Esophagus muscularis mucosa (tissue), 4 donors: ENCODE measurements at regions not wholly inside any gene's neighbourhood (a gene's known extent, or its start where the extent isn't known, plus 50 kb on each side); places are given as distances from the start of the nearest gene placed in this dataset.

Experiments
- DNase-seq: peaks from one replicate; pipeline ENCODE4 v3.0.0-alpha.2; 2017; ENCODE audit errors: extremely low spot score
- H3K27ac ChIP-seq, 4 donors: fragments of 200-600 bp; sonication (generic); replicated peaks in 1 of 4; 1 replicate in 3 of 4; 2 replicates in 1 of 4; pipeline ENCODE4 v1.5.1; 2016 to 2019; ENCODE audit warnings: mild to moderate bottlenecking in 1 of 4
- H3K27me3 ChIP-seq, 4 donors: fragments of 200-600 bp; sonication (generic); one replicate each; pipeline versions ENCODE4 v1.5.1 to v1.6.0; 2016 to 2019
- H3K36me3 ChIP-seq, 4 donors: fragments of 200-600 bp; sonication (generic); one replicate each; pipeline ENCODE4 v1.5.1; 2016 to 2019
- H3K4me1 ChIP-seq, 4 donors: fragments of 200-600 bp; sonication (generic); one replicate each; pipeline ENCODE4 v1.5.1; 2016 to 2019
- H3K4me3 ChIP-seq, 4 donors: fragments of 200-600 bp; sonication (generic); 1 replicate in 2 of 4; 2 replicates in 2 of 4; pipeline ENCODE4 v1.5.1; 2016 to 2019; ENCODE audit warnings: mild to moderate bottlenecking in 4 of 4, moderate library complexity in 1 of 4
- H3K9me3 ChIP-seq, 4 donors: fragments of 200-600 bp; sonication (generic); 1 replicate in 3 of 4; 2 replicates in 1 of 4; pipeline ENCODE4 v1.5.1; 2016 to 2019
- CTCF ChIP-seq, 3 experiments: fragments of 200-600 bp in 2 of 3; fragments of 450-650 bp in 1 of 3; sonication (generic) in 2 of 3; IDR thresholded peaks; one replicate each; pipeline ENCODE4 v1.5.1; 2017 to 2019; ENCODE audit warnings: antibody characterized with exemption in 3 of 3, mild to moderate bottlenecking in 2 of 3, moderate library complexity in 1 of 3
- EP300 ChIP-seq: sonication (generic); formaldehyde crosslinking; IDR thresholded peaks from one replicate; pipeline ENCODE4 v1.6.1; 2017; ENCODE audit warnings: antibody characterized with exemption
- POLR2A ChIP-seq: fragments of 450-650 bp; IDR thresholded peaks from one replicate; pipeline ENCODE4 v1.6.1; 2017; ENCODE audit warnings: antibody characterized with exemption, moderate library complexity, mild to moderate bottlenecking, low read depth
- POLR2AphosphoS5 ChIP-seq, 2 donors: sonication (generic); formaldehyde crosslinking; IDR thresholded peaks; one replicate each; pipeline ENCODE4 v1.6.1; 2017; ENCODE audit warnings: antibody characterized with exemption in 2 of 2
- WGBS: methylation state at CpG from one replicate; pipeline ENCODE4 v1.1.5; 2018; 5-methylcytosine and 5-hydroxymethylcytosine counted together
- intact Hi-C: fragments of 100-400 bp; cut with DNase I; formaldehyde crosslinking; loops from one replicate; pipeline ENCODE4 v1.15.1; 2023

- Histone ChIP-seq H3K27ac (no peak overlapping the region), H3K27me3 (no peaks in the 10 kb centered on the region), H3K9me3 (peaks cover 0 to 20% (median 6%) of the 10 kb centered on the region in 4 donors), H3K4me1 (no peaks in the 10 kb centered on the region), H3K36me3 (no peaks in the 10 kb centered on the region), H3K4me3 (no peak overlapping the region)
- 82% methylated on average over 2 of the region's 2 CpGs for WGBS
- DNase-seq, result no peak
- no peak for TF ChIP-seq CTCF (IDR thresholded peaks at IDR 0.05)
- TF ChIP-seq POLR2AphosphoS5 (IDR thresholded peaks at IDR 0.05), result no peak
- no peak for TF ChIP-seq EP300
- TF ChIP-seq POLR2A, result no peak
- intact Hi-C loops, result no loop called here
Observed at GRCh38 chr19:28537079-28537478, 675.9 kb downstream of the UQCRFS1 start.

- no peaks in the 10 kb centered on the region for H3K4me1 ChIP-seq
- H3K27ac ChIP-seq, result no peak overlapping the region
- H3K9me3 ChIP-seq, result peaks cover 0 to 20% (median 6%) of the 10 kb centered on the region in 4 donors
- H3K4me3 ChIP-seq, result no peak overlapping the region
- no peaks in the 10 kb centered on the region for H3K36me3 ChIP-seq
- H3K27me3 ChIP-seq, result no peaks in the 10 kb centered on the region
- DNase-seq, result no peak
- WGBS, result 56% methylated on average over 1 of the region's 1 CpG
- TF ChIP-seq POLR2A (no peak), EP300 (no peak), POLR2AphosphoS5 (IDR thresholded peaks at IDR 0.05) (no peak), CTCF (IDR thresholded peaks at IDR 0.05) (no peak)
- intact Hi-C loops, result no loop called here
Observed at GRCh38 chr19:28535352-28535775, 677.6 kb downstream of the UQCRFS1 start.

GRCh38 chr19:28534766-28535351 is 678.1 kb downstream of the UQCRFS1 start:
- no peak for DNase-seq
- no peak overlapping the region for H3K4me3 ChIP-seq
- intact Hi-C loops, result no loop called here
- no peaks in the 10 kb centered on the region for H3K4me1 ChIP-seq
- WGBS, result 72% methylated on average over 3 of the region's 3 CpGs
- no peaks in the 10 kb centered on the region for H3K36me3 ChIP-seq
- H3K27ac ChIP-seq, result no peak overlapping the region
- no peaks in the 10 kb centered on the region for H3K27me3 ChIP-seq
- peaks cover 0 to 20% (median 6%) of the 10 kb centered on the region in 4 donors for H3K9me3 ChIP-seq
- TF ChIP-seq CTCF (IDR thresholded peaks at IDR 0.05) (no peak), POLR2AphosphoS5 (IDR thresholded peaks at IDR 0.05) (no peak), EP300 (no peak)

- Histone ChIP-seq H3K4me3 (no peak overlapping the region), H3K27ac (no peak overlapping the region), H3K36me3 (no peaks in the 10 kb centered on the region), H3K4me1 (no peaks in the 10 kb centered on the region), H3K27me3 (no peaks in the 10 kb centered on the region), H3K9me3 (peaks cover 0 to 17% (median 4%) of the 10 kb centered on the region in 4 donors)
- intact Hi-C loops, result no loop called here
- no peak for DNase-seq
- 61% methylated on average over 3 of the region's 3 CpGs for WGBS
- TF ChIP-seq POLR2A, result no peak
Observed at GRCh38 chr19:28532765-28533341, 680.1 kb downstream of the UQCRFS1 start.

- 88% methylated on average over 1 of the region's 1 CpG for WGBS
- no peak for DNase-seq
- Histone ChIP-seq H3K27ac (no peak overlapping the region), H3K9me3 (peaks cover 0 to 8% (median 0%) of the 10 kb centered on the region in 4 donors), H3K4me1 (no peaks in the 10 kb centered on the region), H3K36me3 (no peaks in the 10 kb centered on the region), H3K4me3 (no peak overlapping the region), H3K27me3 (no peaks in the 10 kb centered on the region)
- intact Hi-C loops, result no loop called here
- TF ChIP-seq EP300, result no peak
- TF ChIP-seq POLR2A, result no peak
- TF ChIP-seq CTCF (IDR thresholded peaks at IDR 0.05), result no peak
Observed at GRCh38 chr19:28531979-28532378, 681.0 kb downstream of the UQCRFS1 start.
